LNCAP (cell line): ENCODE measurements at regions not wholly inside any gene's neighbourhood (a gene's known extent, or its start where the extent isn't known, plus 50 kb on each side); places are given as distances from the start of the nearest gene placed in this dataset.

Experiments
- CTCF ChIP-seq: fragments of 450-650 bp; IDR thresholded peaks from 2 replicates; pipeline ENCODE4 v1.5.1; 2017; ENCODE audit warnings: mild to moderate bottlenecking

- no peak for TF ChIP-seq CTCF
Observed at GRCh38 chr19:31947436-31948115, 397.8 kb upstream of the ZNF507 start.

GRCh38 chr19:31952693-31953092, 392.7 kb upstream of the ZNF507 start:
- no peak for TF ChIP-seq CTCF

- TF ChIP-seq CTCF, result no peak
Observed at GRCh38 chr19:31955061-31955460, 390.3 kb upstream of the ZNF507 start.

GRCh38 chr19:31955884-31956283, 389.5 kb upstream of the ZNF507 start:
- no peak for TF ChIP-seq CTCF

- no peak for TF ChIP-seq CTCF
Observed at GRCh38 chr19:31956771-31957392, 388.5 kb upstream of the ZNF507 start.

GRCh38 chr19:31957711-31958110, 387.7 kb upstream of the ZNF507 start:
- TF ChIP-seq CTCF, result no peak

- no peak for TF ChIP-seq CTCF
Observed at GRCh38 chr19:31959527-31960018, 385.8 kb upstream of the ZNF507 start.
